ENCODE measurements at regions not wholly inside any gene's neighbourhood (a gene's known extent, or its start where the extent isn't known, plus 50 kb on each side); places are given as distances from the start of the nearest gene placed in this dataset.

DNA sequence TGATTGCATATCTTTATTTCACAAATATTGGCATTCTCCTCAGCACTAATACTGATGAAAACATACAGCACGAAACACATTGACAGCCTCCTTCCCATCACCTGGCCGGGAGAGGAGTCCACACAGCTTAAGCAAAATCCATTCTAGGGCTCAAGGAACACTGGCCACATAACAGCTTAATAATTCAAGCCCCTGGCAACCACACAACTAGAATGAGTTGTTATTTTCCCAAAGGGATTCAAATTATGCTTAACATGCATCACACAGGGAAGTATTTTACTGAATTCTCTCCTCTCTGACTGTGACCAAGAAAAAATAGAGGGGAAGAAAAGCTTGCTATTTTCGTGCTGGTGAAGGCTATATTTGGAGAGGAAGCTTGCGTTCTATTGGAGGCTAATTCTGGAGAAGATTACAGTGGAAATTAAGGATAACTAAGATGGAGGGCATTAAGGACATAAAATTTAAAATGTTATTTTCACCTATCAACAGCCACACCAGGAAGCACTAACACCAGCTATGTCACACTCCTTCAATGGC lies 198.5 kb downstream of the ADGRG6 start:
- DNase-seq, result no peak

DNA sequence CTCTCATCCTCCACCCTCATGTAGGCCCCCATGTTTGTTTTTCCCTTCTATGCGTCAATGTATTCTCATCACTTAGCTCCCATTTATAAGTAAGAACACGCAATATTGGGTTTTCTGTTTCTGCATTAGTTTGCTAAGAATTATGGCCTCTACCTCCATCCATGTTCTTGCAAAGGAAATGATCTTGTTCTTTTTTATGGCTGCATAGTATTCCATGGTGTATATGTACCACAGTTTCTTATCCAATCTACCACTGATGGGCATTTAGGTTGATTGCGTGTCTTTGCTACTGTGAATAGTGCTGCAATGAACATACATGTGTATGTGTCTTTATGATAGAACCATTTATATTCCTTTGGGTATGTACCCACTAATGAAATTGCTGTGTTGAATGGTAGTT lies 200.0 kb downstream of the ADGRG6 start:
- DNase-seq, result no peak

DNA sequence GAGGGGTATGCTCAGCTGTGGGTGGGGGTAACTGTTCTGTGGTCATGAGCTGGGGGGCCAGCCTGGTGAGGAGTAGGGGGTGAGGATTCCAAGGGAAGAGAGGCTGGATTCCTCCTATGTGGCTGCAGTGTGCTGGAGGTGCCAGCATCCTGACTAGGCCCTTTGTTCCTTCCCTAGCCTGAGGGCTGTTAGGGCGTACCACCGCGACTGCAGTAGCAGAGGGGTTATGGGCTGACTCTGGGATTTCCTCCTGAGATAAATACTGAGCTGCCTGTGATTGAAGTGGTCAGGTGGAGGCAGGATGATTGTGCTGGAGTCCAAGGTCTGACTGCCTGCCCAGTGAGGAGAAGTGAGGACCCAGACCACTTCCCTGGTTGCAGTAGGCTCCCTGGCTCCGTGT lies 205.3 kb downstream of the ADGRG6 start:
- no peak for DNase-seq

DNA sequence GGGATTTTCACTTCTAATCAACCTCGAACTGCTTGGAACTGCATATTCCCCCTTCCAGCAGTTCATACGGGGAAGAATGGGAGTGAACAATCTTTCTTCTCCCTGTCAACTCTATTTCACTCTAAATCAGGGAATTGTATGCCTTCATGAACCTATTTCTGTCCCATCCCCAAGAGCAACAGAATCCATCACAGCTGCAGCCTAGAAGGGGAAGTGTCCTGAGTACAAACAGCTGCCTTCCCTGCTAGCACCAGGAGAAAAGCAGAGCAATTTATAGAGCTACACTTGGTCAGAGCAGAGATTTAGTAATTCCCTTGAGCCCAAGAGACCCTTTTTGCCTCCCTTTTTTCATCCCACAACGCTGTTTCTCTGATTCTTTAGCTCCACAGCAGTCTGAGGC lies 208.4 kb downstream of the ADGRG6 start:
- DNase-seq, result no peak

DNA sequence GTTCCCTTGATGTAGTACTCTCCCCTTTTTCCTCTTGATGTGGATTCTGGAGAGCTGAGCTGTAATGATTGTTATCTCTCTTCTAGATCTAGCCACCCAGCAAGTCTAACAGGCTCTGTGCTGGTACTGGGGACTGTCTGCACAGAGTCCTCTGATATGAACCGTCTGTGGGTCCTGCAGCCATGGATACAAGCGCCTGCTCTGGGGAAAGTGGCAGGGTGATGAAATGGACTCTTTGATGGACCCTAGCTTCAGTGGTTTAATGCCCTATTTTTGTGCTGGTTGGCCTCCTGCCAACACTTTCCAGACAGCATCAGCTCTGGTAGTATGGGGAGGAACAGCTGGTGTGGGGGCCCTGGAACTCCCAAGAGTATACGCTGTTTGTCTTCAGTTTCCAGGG lies 216.3 kb downstream of the ADGRG6 start:
- no peak for DNase-seq

DNA sequence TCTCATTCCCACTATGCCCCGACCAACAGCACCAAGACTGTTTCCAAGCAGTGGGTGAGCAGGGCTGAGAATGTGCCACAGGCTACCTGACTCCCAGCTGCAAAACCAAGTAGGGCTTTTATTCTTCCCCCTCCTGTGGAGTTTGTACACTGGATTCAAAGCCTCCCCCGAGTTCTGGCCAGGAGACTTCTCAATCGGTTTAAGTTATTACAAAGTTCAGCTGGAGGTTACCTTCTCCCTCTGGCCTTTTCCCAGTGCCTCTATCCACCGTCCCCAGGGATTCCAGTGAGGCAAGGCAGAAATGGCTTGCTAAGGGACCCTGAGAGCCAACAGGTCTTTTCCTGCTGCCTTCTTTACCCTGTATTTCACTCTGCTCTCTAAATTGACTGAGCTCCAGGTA lies 217.0 kb downstream of the ADGRG6 start:
- no peak for DNase-seq

DNA sequence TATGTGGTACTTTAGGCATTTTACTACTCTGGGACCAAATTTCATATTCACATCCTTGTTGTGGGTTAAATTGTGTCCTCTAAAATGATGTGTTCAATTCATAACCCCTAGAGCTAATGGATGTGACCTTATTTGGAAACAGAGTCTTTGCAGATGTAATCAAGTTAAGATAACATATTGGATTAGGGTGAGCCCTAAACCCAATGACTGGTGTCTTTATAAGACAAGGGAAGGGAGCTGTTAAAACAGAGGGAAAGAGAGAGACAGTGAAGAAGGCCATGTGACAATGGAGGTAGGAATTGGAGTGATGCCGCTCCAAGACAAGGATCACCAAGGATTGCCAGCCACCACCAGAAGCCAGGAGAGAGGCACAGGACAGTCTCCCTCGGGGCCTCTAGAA lies 220.0 kb downstream of the ADGRG6 start:
- DNase-seq, result no peak

DNA sequence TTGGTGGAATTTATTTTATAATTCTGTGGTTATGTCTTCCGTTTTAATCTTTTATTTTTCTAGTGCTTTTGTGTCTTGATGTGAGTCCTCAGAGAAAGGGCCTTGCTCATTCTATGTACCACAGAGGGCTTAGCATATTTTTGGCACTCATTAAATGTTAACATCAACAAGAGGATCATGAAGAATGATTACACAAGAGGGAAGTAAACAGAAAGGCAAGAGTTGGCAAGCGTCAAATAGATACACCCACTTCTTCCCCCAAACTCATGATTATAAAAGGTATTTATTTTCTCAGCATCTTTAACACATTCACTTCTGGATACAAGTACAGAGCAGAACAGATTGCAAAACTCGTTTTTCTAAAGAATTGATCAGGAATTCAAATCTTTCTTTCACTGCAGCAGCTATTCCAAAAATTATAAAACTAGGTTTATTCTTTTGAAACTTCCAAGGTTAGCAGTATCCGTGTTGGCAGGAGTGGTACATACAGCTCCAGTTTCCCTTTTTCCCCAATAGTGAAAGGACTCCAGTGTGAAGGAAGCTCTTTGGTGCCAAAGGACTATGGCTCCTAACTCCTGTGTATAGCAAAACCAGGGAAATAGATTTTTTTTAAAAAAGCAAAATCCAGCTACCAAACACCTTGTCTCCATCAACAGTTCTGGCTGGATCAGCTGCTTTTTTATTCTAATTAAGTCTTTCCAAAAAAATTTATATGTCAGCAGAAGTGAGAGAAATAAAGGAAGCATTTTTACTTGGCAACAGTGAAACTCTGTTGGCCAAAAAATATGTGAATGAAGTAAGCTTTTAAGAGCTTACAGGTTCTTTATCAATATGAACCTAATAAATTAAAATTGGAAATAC lies 221.9 kb downstream of the ADGRG6 start:
- DNase-seq, result peak; percentile 4

DNA sequence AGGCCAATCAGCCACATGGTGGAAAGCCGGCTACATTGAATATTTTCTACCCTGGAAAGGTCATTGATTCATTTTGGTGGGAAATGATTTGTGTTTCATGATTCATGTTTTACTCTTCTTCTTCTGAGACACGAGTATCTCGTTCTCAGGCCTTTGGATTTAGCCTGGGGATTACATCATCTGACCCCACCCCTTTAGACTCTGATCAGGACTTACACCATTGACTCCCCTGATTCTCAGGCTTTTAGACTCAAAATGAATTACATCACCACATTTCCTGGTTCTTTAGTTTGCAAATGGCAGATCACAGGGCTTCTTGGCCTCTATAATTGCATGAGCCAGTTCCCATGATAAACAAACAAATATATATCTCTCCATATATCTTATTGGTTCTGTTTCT lies 228.8 kb downstream of the ADGRG6 start:
- DNase-seq, result no peak

DNA sequence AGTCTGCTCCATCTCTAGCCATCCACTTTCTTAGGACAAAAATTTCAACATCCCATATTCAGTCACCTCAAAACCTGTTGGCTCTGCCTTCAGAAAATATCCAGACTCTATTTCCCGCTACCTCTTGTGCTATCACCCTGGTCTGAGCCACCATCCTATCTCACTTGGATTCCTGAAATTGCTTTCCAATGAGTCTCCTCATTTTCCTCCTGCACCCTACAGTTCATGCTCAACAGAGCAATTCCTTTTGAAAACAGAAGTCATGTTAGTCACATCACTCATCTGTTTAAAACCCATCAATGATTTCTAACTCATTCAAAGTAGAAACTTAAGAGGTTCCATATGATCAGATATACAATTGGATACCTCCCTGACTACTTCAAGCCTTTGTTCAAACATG lies 229.9 kb downstream of the ADGRG6 start:
- no peak for DNase-seq

DNA sequence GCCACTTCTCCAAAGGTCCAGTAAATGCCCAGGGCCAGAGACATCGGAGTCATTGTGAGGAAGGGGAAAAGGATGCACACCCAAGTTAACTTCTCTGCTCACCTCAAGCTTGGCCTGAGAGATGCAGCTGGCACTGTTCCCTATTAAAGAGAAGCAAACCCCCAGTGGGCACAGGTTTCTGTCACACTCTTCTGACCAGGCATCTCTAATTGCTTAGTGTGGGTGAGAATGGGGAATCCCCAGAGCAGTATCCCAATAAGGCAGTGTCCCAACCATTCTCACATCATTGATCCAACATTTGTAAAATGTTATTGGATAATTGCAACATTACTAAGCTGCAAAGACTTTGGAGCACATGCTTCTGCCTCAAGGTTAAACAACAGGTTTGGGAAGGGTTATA lies 232.3 kb downstream of the ADGRG6 start:
- no peak for DNase-seq

DNA sequence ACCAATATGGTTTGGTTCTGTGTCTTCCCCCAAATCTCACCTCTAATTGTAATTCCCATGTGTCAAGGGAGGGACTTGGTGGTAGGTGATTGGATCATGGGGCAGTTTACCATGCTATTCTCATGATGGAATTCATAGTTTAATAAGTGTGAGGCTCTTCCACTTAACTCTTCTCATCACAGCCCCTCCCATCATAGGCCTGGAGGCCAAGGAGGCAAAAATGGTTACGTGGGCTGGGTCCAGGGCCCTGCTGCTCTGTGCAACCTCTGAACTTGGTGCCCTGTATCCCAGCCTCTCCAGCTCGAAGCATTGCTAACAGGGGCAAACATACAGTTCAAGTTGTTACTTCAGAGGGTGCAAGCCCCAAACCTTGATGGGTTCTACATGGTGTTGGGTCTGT lies 232.7 kb downstream of the ADGRG6 start:
- no peak for DNase-seq

DNA sequence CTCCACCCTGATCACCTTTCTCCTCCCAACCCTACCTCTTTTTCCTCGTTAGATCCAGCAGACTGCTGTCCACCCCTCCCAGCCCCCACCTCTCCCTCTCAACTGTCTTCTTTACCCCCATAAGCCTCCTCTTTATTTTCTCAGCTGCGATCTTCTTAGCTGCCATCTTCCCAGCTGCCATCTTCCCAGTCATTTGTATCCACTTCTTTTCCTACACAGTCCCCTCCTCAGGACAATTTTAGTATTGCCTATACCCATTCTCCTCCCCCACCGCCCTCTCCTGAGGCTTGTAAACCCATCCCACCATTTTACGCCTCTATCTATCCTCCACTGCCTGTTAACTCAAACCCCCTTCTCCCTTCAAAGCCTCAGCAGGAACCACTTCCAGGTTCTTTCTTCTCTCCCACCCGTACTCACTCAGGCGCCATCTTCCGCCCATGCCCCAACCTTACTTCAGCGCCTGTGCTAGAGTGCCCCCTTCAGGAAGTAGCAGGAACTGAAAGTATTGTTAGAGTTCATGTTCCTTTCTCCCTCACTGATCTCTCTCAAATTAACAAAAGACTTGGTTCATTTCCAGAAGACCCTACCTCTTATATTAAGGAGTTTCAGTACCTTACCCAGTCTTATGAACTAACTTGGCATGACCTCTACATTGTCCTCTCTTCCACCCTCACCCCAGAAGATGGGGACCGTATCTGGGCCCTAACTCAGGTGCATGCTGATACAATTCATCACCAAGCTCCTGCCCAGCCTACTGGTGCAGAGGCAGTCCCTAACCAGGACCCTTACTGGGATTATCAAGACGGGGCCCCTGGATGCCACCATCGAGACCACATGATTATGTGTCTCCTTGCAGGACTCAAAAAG lies 236.0 kb downstream of the ADGRG6 start:
- peak; percentile 10 for DNase-seq

DNA sequence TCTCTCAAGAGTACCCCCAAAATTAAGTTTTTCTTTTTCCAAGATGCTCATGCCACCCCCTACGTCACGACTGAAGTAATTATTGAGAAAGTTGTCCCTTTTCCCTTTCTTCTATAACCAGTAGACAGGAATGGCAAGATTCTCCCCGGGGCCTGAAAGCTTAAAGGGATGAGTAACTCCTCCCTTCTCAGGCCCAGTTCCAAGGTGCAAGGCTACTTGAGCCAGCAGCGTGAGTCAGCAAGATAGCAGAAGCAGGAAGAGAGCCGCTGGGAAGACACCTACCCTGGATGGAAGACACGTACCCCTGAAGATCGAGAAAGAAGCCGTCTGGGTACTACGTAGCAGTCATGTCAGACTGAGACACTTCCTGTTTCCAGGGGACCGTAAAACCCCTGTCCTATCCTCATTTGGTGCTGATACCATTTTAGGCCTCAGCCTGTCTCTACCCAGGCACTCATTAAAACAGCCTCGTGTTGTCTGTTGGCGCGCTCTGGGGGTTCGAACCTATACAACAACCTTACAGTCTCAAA lies 241.0 kb downstream of the ADGRG6 start:
- DNase-seq, result no peak

DNA sequence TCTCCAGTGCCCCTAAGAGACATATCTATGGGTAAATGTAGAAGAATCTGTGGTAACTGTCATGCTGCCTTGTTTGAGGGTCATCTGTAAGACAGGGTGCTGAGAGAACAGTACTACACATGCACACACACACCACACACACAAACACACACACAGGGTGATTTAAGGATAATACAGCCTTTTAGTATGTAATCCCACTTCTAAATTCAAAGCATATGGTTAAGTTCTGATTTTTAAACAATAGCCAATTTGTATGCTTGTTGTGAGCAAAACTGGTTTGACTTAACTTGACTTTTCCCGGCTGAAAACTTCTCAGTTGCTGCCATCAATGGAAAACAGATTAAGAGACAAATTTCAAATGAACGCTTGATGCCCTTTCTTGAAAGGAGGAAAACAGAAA lies 241.8 kb downstream of the ADGRG6 start:
- no peak for DNase-seq

DNA sequence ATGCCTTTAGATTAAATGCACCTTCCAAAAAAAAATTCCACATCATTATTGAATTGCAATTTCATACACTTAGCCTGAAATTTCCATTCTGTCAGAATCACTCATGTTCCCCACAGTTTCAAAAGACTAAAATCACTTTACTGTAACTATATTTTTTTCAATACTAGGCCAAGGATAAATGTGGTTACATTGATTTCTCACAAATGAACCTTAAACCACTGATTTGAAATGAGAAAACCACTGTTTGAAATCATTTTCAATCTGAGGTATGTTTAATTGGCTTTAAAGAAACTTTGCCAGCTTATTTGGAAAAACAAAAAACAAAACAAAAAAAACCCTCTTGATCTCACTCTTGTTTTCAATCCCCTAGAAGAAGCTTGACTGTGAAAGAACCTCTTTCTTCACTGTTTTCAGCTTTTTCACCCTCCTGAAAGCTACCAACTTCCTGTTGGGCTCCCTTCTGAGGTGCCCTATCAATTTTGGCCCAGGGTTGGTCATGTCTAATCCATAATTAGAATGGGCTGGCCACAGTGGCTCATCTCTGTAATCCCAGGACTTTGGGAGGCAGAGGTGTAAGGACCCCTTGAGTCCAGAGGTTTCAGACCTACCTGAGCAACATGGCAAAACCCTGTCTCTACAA lies 242.5 kb downstream of the ADGRG6 start:
- no peak for DNase-seq

DNA sequence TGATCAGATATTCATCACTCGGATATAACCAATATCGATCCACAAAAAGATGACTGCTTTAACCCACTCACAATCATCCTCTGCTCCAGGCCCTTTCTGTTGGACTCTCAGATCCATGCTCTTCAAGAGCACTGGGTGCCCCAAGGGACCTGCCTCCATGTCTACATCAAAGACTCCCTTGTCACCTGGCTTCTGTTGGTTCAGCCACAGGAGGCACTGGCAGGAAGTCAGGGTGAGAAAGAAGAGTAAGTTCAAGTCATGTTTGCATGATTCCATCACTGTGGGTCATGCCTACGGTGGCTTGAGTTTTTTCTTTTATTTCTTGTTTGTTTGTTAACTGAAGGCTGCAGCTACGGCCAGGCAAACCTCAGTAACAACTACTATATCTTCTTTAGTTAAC lies 243.3 kb downstream of the ADGRG6 start:
- no peak for DNase-seq

DNA sequence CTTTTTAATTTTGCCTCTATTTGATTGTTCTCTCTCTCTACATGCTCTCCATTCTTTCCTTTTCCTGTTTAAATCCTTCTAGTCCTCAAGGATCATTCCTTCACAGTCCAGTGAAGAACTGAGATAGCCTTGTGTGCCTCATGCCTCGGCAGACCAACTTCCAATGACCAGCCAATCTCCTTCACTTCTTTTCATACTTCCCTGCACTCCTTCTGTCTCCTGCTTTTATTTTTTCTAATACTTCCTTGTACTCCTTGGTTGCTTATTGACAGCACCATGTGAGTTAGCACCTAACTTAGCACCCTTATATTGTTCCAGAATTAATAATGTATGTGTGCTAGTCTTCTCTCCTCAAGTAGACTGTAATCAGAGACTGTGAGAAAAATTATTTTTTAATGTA lies 246.8 kb downstream of the ADGRG6 start:
- no peak for DNase-seq

DNA sequence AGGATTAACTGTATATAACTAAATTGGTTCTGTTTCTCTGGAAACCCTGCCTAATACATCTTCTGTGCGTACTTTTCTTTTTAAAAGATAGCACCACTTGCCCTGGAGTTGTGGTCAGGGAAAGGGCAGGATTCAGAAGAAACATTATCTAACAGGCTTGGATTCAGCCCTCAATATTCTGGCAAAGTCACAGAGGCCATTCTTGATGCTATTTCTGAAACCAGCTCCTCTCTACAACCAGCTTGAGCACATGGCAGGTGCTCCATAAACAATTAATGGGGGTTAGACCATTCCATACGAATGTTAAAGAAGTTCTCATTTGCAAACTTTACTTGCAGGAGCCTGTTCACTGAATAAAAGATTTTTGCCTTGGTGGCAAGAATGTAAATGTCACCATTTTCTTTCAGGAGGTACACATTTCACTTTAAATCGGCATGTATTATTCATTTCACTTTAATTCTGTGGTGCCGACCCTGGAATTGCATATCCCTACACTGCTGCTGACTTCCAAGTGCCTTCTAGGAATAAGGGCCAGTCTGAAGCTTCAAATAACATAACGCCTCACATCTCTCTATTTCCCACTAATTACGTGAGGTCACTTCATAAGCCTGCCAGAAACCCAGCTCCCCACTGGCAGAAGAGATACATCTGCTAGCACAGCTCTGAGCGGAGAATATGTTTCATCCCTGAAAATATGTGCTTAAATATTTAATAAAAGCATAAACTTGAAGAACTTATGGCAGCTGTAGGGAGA lies 248.7 kb downstream of the ADGRG6 start:
- DNase-seq, result no peak

DNA sequence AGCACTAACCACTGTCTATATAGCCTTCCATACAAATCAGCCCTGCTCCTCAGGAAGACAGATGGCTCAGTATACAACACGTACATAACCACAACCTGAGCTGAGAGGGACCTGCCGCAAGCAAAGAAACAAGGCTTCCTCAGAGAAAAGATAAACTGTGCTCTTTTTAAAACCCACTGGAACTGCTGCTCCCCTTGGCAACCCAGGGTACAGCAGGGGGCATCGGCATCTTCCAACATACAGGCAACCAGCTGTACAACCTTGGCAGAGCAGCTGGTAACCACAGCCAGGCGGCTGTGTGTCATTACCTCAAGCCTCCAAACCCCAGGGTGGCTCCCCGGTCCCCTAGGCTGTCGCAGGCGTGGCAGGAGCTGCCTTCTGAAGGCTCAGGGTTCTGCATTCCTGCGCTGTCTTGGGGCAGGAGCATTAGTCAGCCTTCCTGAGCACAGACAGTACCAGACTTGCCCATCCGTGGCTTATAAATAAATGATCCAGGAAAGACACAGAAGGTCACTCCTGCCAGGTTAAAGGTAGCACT lies 249.5 kb downstream of the ADGRG6 start:
- no peak for DNase-seq

DNA sequence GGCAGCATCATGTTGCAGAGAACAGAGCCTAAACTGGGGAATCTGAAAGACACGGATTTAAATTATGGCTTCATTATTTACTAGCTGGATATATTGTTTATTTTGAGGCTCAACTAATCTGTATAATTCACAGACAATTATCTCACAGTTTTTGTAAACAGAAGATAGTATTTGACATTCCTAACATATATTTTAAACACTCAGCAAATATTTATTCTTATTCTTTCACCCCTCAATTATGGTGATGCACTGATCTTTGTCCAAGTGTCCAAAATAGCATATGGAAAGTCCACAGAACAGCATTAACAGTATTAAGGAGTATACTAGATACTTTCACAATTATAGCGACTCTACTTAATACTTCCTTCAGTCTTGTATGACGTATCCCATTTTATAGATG lies 257.0 kb downstream of the ADGRG6 start:
- DNase-seq, result no peak

Data from NCI-H774 (cell line).